Heart left ventricle (tissue), 13 donors: ENCODE measurements at regions not wholly inside any gene's neighbourhood (a gene's known extent, or its start where the extent isn't known, plus 50 kb on each side); places are given as distances from the start of the nearest gene placed in this dataset.
"Not testable (repeated sequence)": the region's sequence is repeated elsewhere in the genome, so short reads cannot be mapped to it uniquely, and the experiment has no call there.

Experiments
- CTCF ChIP-seq, 12 donors: fragments of 200-600 bp; sonication (generic) in 4 of 12; IDR thresholded peaks; one replicate each; pipeline versions ENCODE4 v1.5.0 to v1.8.0; 2018 to 2022; ENCODE audit warnings: antibody characterized with exemption in 12 of 12, mild to moderate bottlenecking in 5 of 12
- POLR2A ChIP-seq, 2 donors: fragments of 450-650 bp; IDR thresholded peaks; one replicate each; pipeline ENCODE4 v1.6.1; 2017; ENCODE audit warnings: antibody characterized with exemption in 2 of 2, mild to moderate bottlenecking in 2 of 2, moderate library complexity in 2 of 2
- donor health status: ischemic (EF 13 %, LVEDD 7.1; RV severe dilation, severe dysfunction).
- donor health status: DM: no; HTN: yes; CAD: no.
- donor health status: DM: no; HTN: no; CAD: no.
- donor health status: ischemic (EF 25% LVEDD 6.9; RV normal size, moderate dysfunction).
- donor health status: ischemic (EF 25% LVEDD 5.7; RV mildly dilated, moderate dysfunction).
- donor health status: ischemic (EF 35%, LVEDD 5.7; RV mildly dilated, moderate dysfunction).
- donor health status: nonischemic (EF 11% LVEDD 7.7; RV severe dilation, severe dysfunction).
- donor health status: DM: yes; HTN: yes; CAD: no.
- donor health status: PGD.
- donor health status: ischemic (EF 29% LVEDD 5.4; RV normal size, mild dysfunction).
- donor health status: nonischemic (EF 23%, LVEDD 6.1; RV moderate dilation, normal function).

- TF ChIP-seq CTCF, POLR2A (IDR thresholded peaks at IDR 0.05): not testable (repeated sequence)
Measured at GRCh38 chr21:27858053-27858825, 891.4 kb upstream of the ADAMTS5 start.
